ENCODE measurements at regions not wholly inside any gene's neighbourhood (a gene's known extent, or its start where the extent isn't known, plus 50 kb on each side); places are given as distances from the start of the nearest gene placed in this dataset.

DNA sequence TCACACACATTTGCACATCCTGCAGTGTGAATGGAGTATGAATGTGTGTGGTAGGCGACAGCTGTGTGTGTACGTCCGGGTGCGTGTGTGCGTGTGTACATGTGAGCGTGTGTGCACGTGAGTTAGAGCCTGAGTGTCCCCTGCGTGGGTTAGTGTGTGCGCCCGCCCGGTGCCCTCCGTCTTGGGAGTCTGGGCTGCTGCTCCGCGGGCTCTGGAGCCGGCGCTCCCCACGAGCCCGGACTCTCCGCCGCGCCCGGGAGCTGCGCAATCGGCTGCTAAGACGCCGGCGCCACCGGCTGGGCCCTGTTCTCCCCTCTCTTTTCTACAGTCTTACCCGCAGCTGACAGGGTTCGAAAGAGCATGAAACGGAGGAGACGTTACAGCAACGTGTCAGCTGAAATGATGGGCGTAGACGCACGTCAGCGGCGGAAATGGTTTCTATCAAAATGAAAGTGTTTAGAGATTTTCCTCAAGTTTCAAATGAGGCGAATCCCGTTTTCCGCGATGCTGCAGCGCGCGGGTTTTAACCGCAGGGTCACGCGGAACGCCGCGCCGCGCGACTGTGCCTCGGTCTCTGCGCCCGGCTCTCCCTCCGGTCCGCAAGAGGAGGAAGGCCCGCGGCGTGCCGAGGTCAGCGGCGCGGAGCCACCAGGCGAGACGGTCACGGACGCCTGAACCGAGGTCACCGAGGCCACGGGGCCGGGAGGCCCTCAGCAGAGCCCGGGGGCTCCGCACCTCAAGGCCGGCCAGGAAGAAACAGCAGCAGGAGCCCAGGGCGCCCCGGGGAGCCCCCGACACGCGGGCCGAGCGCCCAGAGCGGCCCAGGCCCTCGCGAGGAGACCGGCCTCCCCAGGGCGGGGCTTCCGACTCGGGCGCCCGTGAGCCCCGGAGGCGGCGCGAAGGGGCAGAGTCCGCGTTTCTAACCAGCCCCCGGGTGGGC is 95.3 kb upstream of the BHLHE23 start:
- TF ChIP-seq SUZ12 (IDR thresholded peaks at IDR 0.05; ENCODE audit: extremely low read depth, insufficient read depth, insufficient read length), result no peak
- TF ChIP-seq ZNF274 (IDR thresholded peaks at IDR 0.05; ENCODE audit: low read depth, low read length), result no peak
- TF ChIP-seq YY1 (IDR thresholded peaks at IDR 0.05; ENCODE audit: insufficient read depth, insufficient read length), result no peak
- H3K27me3 ChIP-seq (ENCODE audit: insufficient read depth, insufficient read length), result peaks cover 50% of the 10 kb centered on the region
- no peaks in the 10 kb centered on the region; the same call in 1 of the 2 replicates for H3K9me3 ChIP-seq (ENCODE audit: insufficient read depth, low read length)
- DNase-seq (ENCODE audit: low read depth, low spot score), result no peak
- peaks cover 8% of the 10 kb centered on the region for H3K4me1 ChIP-seq (ENCODE audit: insufficient read depth, insufficient read length)
- H3K4me3 ChIP-seq (ENCODE audit: insufficient read length, low read depth), result peak overlapping the region; percentile 60
- H3K36me3 ChIP-seq (ENCODE audit: insufficient read depth, insufficient read length, low read length), result no peaks in the 10 kb centered on the region
- H3K9ac ChIP-seq (ENCODE audit: insufficient read length, low read depth), result peak overlapping the region; percentile 76

DNA sequence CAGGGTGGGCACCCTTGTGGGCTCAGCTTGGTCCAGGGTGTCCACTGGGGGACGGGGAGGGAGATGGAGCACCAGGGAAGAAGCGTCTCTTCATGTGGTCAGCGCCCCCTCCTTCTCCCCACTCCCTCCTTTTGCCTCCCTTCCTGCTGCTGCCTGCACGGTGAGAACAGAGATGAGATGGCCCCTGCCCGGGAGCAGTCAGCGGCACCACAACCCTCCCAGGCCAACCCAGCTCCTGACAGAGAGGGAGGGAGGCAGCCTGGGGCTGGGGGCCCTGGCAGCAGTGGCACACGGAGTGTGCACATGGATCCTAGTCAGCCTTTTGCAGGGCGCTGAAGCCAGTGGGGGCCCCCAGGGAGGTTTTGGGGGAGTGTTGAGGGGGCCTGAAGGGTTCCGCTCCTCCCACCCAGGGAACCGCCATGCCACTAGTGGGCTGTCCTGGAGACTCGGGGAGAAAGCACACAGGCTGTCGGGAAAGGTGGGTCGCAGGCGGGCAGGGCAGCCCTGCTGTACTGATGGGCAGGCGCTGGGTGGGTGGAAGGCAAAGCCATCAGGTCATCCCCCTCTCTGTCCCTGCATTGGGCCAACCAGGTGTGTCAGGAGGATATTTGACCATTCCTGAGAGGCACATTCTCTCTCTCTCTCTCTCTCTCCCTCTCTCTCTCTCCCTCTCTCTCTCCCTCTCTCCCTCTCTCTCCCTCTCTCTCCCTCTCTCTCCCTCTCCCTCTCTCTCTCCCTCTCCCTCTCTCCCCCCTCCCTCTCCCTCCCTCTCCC is 94.3 kb upstream of the BHLHE23 start:
- no peak overlapping the region for H3K4me3 ChIP-seq (ENCODE audit: insufficient read length, low read depth)
- peaks cover 53% of the 10 kb centered on the region for H3K27me3 ChIP-seq (ENCODE audit: insufficient read depth, insufficient read length)
- no peak for TF ChIP-seq SUZ12 (IDR thresholded peaks at IDR 0.05; ENCODE audit: extremely low read depth, insufficient read depth, insufficient read length)
- TF ChIP-seq ZNF274 (IDR thresholded peaks at IDR 0.05; ENCODE audit: low read depth, low read length), result no peak
- no peak for TF ChIP-seq YY1 (IDR thresholded peaks at IDR 0.05; ENCODE audit: insufficient read depth, insufficient read length)
- H3K4me1 ChIP-seq (ENCODE audit: insufficient read depth, insufficient read length), result peaks cover 12% of the 10 kb centered on the region
- peak overlapping the region; percentile 56 for H3K9ac ChIP-seq (ENCODE audit: insufficient read length, low read depth)
- no peaks in the 10 kb centered on the region for H3K36me3 ChIP-seq (ENCODE audit: insufficient read depth, insufficient read length, low read length)
- no peak for DNase-seq (ENCODE audit: low read depth, low spot score)
- H3K9me3 ChIP-seq (ENCODE audit: insufficient read depth, low read length), result no peaks in the 10 kb centered on the region

DNA sequence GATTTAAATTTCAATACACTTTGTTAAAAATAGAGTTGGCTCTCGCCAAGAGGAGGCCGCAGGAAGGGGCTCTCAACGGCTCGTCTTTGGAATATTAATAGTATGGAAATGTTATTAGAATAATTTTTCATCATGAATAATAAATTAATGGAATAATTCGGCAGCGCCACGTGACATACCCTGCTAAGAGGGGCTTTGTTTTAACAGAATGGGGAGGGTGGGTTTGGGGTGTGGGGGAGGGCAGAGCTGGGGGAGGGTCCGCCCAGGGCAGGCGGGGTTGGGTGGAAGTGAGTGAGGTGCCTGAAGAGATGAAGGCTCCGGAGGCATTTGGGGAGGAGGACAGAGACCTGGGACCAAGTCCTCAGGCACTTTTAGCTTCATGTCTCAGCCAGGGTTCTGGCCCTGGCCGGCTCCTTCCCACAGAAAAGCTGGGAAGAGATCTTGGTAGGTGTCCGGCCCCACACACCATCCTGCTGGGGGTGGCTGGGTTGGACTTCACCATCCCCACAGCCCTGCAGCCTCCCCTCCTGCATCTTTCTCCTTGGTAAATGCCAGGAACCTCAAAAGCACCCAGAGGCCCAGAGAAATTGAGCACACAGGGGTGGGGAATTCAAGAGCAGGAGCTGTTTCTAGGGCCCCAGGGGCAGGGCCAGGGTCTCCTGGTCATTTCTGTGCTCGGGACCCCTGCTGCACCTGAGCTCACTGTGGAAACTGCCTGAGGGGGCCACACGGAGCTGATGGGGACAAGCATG is 93.6 kb upstream of the BHLHE23 start:
- Histone ChIP-seq H3K27me3 (ENCODE audit: insufficient read depth, insufficient read length) (peaks cover 53% of the 10 kb centered on the region), H3K4me1 (ENCODE audit: insufficient read depth, insufficient read length) (peaks cover 12% of the 10 kb centered on the region), H3K4me3 (ENCODE audit: insufficient read length, low read depth) (no peak overlapping the region), H3K36me3 (ENCODE audit: insufficient read depth, insufficient read length, low read length) (no peaks in the 10 kb centered on the region), H3K9me3 (ENCODE audit: insufficient read depth, low read length) (no peaks in the 10 kb centered on the region), H3K9ac (ENCODE audit: insufficient read length, low read depth) (peak overlapping the region; percentile 56)
- DNase-seq (ENCODE audit: low read depth, low spot score), result no peak
- TF ChIP-seq YY1 (IDR thresholded peaks at IDR 0.05; ENCODE audit: insufficient read depth, insufficient read length) (no peak), SUZ12 (IDR thresholded peaks at IDR 0.05; ENCODE audit: extremely low read depth, insufficient read depth, insufficient read length) (no peak), ZNF274 (IDR thresholded peaks at IDR 0.05; ENCODE audit: low read depth, low read length) (no peak)

DNA sequence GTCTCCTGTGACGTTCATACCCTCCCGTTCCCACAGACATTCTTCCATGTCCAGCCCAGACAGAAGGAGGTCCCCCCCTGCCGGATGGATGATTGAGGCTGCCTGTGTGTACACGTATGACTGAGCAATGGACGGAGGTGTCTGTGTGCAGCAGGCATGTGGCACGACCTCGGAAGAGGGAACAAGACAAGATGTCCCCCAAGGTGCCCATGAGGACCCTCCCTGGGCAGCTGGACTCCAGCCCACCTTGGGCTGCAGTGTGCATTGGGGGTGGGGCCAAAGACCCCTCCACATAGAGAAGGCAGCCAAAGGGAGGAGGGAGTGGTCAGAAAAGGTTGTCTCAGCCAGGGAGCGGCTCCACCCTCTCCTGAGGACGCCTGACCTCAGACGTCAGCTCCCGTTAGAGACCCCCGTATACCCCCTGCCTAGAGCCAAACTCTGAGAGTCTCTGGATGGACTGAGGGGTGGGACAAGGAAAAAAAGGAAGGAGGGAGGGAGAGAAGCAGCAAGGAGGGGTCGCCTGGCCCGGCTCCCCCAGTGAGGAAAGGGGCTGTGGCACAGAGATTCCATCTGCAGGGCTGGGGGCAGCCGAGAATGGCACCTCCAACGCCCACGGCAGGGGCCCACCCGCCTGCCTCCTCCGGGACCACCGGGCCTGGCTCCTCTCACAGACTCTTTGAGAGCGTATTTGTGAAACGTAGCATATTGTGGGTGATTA is 92.9 kb upstream of the BHLHE23 start:
- Histone ChIP-seq H3K4me1 (ENCODE audit: insufficient read depth, insufficient read length) (peaks cover 13% of the 10 kb centered on the region), H3K36me3 (ENCODE audit: insufficient read depth, insufficient read length, low read length) (no peaks in the 10 kb centered on the region), H3K9ac (ENCODE audit: insufficient read length, low read depth) (no peak overlapping the region), H3K9me3 (ENCODE audit: insufficient read depth, low read length) (no peaks in the 10 kb centered on the region), H3K27me3 (ENCODE audit: insufficient read depth, insufficient read length) (peaks cover 54% of the 10 kb centered on the region), H3K4me3 (ENCODE audit: insufficient read length, low read depth) (no peak overlapping the region)
- DNase-seq (ENCODE audit: low read depth, low spot score), result no peak
- TF ChIP-seq ZNF274 (IDR thresholded peaks at IDR 0.05; ENCODE audit: low read depth, low read length) (no peak), YY1 (IDR thresholded peaks at IDR 0.05; ENCODE audit: insufficient read depth, insufficient read length) (no peak), SUZ12 (IDR thresholded peaks at IDR 0.05; ENCODE audit: extremely low read depth, insufficient read depth, insufficient read length) (no peak)

DNA sequence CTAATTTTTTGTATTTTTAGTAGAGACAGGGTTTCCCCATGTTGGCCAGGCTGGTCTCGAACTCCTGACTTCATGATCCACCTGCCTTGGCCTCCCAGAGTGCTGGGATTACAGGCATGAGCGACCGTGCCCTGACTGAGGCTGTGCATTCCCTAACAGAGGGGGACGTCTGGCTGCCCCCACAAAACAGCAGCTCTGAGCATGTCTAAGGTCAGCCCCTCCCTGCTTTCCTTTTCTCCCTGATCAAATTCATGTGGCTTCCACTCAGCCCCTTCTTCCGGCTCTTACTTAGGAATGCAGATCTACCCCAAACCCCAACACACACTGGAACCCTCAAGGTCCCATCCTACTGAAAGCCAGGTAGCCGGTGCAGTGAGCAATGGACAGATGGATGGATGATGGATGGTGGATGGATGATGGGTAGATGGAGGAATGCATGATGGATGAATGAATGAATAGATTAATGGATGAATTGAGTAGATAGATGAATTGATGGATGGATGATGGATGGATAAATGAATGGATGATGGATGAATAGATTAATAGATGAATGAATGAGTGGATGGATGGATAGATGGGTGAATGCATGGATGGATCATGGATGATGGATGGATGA is 91.5 kb upstream of the BHLHE23 start:
- H3K36me3 ChIP-seq (ENCODE audit: insufficient read depth, insufficient read length, low read length), result no peaks in the 10 kb centered on the region
- no peak overlapping the region for H3K4me3 ChIP-seq (ENCODE audit: insufficient read length, low read depth)
- peaks cover 58% of the 10 kb centered on the region for H3K27me3 ChIP-seq (ENCODE audit: insufficient read depth, insufficient read length)
- no peak overlapping the region for H3K9ac ChIP-seq (ENCODE audit: insufficient read length, low read depth)
- peaks cover 14% of the 10 kb centered on the region for H3K4me1 ChIP-seq (ENCODE audit: insufficient read depth, insufficient read length)
- TF ChIP-seq ZNF274 (IDR thresholded peaks at IDR 0.05; ENCODE audit: low read depth, low read length) (no peak), SUZ12 (IDR thresholded peaks at IDR 0.05; ENCODE audit: extremely low read depth, insufficient read depth, insufficient read length) (no peak), YY1 (IDR thresholded peaks at IDR 0.05; ENCODE audit: insufficient read depth, insufficient read length) (no peak)
- DNase-seq (ENCODE audit: low read depth, low spot score), result no peak
- H3K9me3 ChIP-seq (ENCODE audit: insufficient read depth, low read length), result no peaks in the 10 kb centered on the region

DNA sequence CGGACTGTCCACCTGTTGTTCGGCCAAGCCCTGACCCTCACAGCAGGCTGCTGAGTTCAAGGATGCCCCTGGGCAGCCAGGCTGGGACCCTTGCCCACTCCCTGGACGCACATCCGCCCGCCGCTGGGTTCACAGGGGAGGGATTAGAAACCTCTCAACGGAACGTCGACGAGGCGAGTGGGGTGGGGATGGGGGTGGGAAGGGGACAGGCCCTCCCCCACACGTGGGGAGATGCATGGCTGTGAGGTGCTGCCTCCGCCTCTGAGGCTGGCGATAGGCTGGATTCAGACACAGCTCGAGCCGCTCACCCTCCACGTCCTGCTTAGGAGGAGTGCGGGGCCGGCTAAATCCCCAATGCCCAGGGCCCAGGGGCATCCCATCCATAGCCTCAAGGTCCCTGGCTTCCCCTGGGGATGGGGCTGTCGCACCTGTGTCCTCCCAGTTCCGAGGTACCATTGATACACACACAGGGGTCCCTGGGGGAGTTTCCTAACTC is 90.6 kb upstream of the BHLHE23 start:
- H3K27me3 ChIP-seq (ENCODE audit: insufficient read depth, insufficient read length), result peaks cover 51% of the 10 kb centered on the region
- H3K36me3 ChIP-seq (ENCODE audit: insufficient read depth, insufficient read length, low read length), result no peaks in the 10 kb centered on the region
- TF ChIP-seq ZNF274 (IDR thresholded peaks at IDR 0.05; ENCODE audit: low read depth, low read length) (no peak), SUZ12 (IDR thresholded peaks at IDR 0.05; ENCODE audit: extremely low read depth, insufficient read depth, insufficient read length) (no peak), YY1 (IDR thresholded peaks at IDR 0.05; ENCODE audit: insufficient read depth, insufficient read length) (no peak)
- no peak overlapping the region for H3K4me3 ChIP-seq (ENCODE audit: insufficient read length, low read depth)
- H3K4me1 ChIP-seq (ENCODE audit: insufficient read depth, insufficient read length), result peaks cover 14% of the 10 kb centered on the region
- no peak for DNase-seq (ENCODE audit: low read depth, low spot score)
- no peaks in the 10 kb centered on the region for H3K9me3 ChIP-seq (ENCODE audit: insufficient read depth, low read length)
- no peak overlapping the region for H3K9ac ChIP-seq (ENCODE audit: insufficient read length, low read depth)

Measured in NT2/D1 (cell line).